ENCODE measurements at regions not wholly inside any gene's neighbourhood (a gene's known extent, or its start where the extent isn't known, plus 50 kb on each side); places are given as distances from the start of the nearest gene placed in this dataset.

DNA sequence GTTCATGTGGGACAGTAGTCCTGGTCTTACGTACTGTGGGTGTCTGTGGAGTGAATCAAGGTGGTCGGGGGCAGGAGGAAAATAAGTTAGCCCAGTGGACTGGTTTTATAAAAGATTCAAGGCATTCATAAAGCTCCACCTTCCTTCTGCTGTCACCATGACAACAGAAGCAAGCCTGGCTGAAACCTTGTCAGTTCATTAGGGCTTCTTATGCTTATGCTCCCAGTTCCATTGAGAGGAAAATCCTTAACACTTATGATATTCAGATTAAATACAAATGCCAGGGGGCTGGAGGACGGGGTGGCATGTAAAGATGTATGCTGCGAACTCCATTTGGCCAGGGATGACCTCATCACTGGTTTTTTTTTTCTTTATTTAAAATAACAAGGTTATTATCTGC lies 283.1 kb upstream of the ATP10A start:
- ATAC-seq: no peak
- DNase-seq: no peak
- no peaks in the 10 kb centered on the region for H3K4me1 Mint-ChIP-seq (ENCODE audit: low read depth)
- H3K27me3 Mint-ChIP-seq: peaks cover 10% of the 10 kb centered on the region
- POLR2A ChIA-PET: no interaction called here
- no peaks in the 10 kb centered on the region for H3K36me3 Mint-ChIP-seq (ENCODE audit: low read depth)
- intact Hi-C loops (cut with micrococcal nuclease): no loop called here
- H3K9me3 Mint-ChIP-seq: no peaks in the 10 kb centered on the region
- H3K4me3 Mint-ChIP-seq: no peak overlapping the region
- TF ChIP-seq, protein P1, sequence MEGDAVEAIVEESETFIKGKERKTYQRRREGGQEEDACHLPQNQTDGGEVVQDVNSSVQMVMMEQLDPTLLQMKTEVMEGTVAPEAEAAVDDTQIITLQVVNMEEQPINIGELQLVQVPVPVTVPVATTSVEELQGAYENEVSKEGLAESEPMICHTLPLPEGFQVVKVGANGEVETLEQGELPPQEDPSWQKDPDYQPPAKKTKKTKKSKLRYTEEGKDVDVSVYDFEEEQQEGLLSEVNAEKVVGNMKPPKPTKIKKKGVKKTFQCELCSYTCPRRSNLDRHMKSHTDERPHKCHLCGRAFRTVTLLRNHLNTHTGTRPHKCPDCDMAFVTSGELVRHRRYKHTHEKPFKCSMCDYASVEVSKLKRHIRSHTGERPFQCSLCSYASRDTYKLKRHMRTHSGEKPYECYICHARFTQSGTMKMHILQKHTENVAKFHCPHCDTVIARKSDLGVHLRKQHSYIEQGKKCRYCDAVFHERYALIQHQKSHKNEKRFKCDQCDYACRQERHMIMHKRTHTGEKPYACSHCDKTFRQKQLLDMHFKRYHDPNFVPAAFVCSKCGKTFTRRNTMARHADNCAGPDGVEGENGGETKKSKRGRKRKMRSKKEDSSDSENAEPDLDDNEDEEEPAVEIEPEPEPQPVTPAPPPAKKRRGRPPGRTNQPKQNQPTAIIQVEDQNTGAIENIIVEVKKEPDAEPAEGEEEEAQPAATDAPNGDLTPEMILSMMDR (IDR thresholded peaks at IDR 0.05): no peak
- no peak overlapping the region for H3K27ac Mint-ChIP-seq
- CTCF ChIA-PET: no interaction called here

DNA sequence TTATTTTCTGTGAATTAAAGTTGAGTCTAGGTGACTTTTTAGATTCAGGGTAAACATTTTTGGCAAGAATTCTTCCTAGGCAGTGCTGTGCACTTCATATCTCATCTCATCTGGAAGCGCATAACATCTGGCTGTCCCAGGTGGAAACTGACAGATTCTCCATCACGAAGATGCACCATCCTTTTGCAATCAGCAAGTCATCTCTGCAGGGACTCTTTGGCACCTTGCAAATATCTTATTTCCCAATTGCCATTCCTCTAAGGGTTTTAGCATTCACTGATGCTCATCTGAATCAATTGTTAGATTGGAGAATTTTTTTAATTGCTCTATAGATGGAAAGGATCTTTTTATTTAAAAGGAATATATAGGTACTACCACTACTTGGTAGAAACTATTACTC lies 282.7 kb upstream of the ATP10A start:
- DNase-seq (no peak), ATAC-seq (no peak)
- no peaks in the 10 kb centered on the region for H3K9me3 Mint-ChIP-seq
- no peaks in the 10 kb centered on the region for H3K36me3 Mint-ChIP-seq (ENCODE audit: low read depth)
- POLR2A ChIA-PET: no interaction called here
- CTCF ChIA-PET: no interaction called here
- no peak overlapping the region for H3K27ac Mint-ChIP-seq
- H3K4me1 Mint-ChIP-seq (ENCODE audit: low read depth): no peaks in the 10 kb centered on the region
- H3K27me3 Mint-ChIP-seq: peaks cover 8% of the 10 kb centered on the region
- intact Hi-C loops (cut with micrococcal nuclease): no loop called here
- H3K4me3 Mint-ChIP-seq: no peak overlapping the region
- TF ChIP-seq, protein P1 (IDR thresholded peaks at IDR 0.05): no peak

DNA sequence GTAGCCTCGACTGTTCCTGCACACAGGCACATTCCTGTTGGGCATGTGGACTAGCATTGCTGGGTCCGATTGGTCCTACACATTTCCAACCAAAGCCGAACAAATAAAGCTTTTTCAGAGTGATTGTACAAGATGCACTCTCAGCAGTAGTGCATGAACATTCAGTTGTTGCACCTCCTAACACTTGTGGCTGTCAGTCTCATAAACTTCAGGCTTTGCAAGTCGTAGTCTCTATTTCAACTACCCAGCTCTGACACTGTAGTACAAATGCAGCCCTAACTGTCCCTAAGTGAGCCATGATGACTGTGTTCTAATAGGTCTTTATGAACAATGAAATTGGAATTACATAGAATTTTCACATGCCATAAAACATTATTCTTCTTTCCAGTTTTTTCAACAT lies 281.7 kb upstream of the ATP10A start:
- no peak overlapping the region for H3K4me3 Mint-ChIP-seq
- H3K9me3 Mint-ChIP-seq: peaks cover 2% of the 10 kb centered on the region
- ChIA-PET CTCF (no interaction called here), POLR2A (no interaction called here)
- no peak overlapping the region for H3K27ac Mint-ChIP-seq
- intact Hi-C loops (cut with micrococcal nuclease): no loop called here
- no peaks in the 10 kb centered on the region for H3K4me1 Mint-ChIP-seq (ENCODE audit: low read depth)
- ATAC-seq (no peak), DNase-seq (no peak)
- TF ChIP-seq, protein P1 (IDR thresholded peaks at IDR 0.05): no peak
- H3K27me3 Mint-ChIP-seq: peaks cover 8% of the 10 kb centered on the region
- no peaks in the 10 kb centered on the region for H3K36me3 Mint-ChIP-seq (ENCODE audit: low read depth)

DNA sequence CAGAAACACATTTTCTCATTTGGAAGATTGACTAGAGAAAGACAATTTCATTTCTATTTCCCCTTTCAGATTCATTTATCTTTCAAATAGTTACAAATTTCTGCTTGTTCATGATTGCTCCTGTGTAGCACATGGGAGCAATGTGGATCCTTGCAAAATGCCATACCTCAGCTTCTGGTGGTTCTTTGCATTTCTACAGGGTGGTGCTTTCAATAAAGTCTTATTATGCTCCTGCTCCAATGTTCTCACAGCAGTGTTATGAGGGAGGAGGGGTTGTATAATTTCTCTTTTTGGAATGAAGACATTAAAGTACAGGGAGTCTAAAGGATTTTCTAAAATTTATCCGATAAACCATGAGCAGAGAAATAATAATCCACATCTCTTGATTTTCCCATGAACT lies 280.1 kb upstream of the ATP10A start:
- intact Hi-C loops (cut with micrococcal nuclease): no loop called here
- Mint-ChIP-seq H3K4me1 (ENCODE audit: low read depth) (no peaks in the 10 kb centered on the region), H3K27me3 (peaks cover 8% of the 10 kb centered on the region), H3K36me3 (ENCODE audit: low read depth) (no peaks in the 10 kb centered on the region), H3K4me3 (no peak overlapping the region), H3K9me3 (peaks cover 2% of the 10 kb centered on the region), H3K27ac (no peak overlapping the region)
- ChIA-PET POLR2A (no interaction called here), CTCF (no interaction called here)
- DNase-seq (no peak), ATAC-seq (no peak)
- TF ChIP-seq, protein P1 (IDR thresholded peaks at IDR 0.05): no peak

DNA sequence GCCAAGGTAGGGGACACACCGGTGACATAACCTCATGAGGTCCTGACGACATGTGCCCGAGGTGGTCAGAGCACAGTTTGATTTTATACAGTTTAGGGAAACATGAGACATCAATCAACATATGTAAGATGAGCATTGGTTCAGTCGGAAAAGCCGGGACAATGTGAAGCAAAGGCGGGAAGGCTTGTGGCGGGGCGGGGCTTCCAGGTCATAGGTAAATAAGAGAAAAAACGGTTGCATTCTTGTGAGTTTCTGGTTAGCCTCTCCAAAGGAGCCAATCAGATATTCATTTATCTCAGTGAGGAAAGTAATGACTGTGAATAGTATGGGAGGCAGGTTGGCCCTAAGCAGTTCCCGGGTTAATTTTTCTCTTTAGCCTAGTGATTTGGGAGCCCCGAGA lies 271.7 kb upstream of the ATP10A start:
- no peaks in the 10 kb centered on the region for H3K36me3 Mint-ChIP-seq (ENCODE audit: low read depth)
- ChIA-PET CTCF (no interaction called here), POLR2A (no interaction called here)

More for the DNA sequence above, 271.7 kb upstream of the ATP10A start:
- intact Hi-C loops (cut with micrococcal nuclease): no loop called here
- Mint-ChIP-seq H3K4me1 (ENCODE audit: low read depth) (no peaks in the 10 kb centered on the region), H3K9me3 (no peaks in the 10 kb centered on the region), H3K27me3 (peaks cover 8% of the 10 kb centered on the region), H3K4me3 (no peak overlapping the region), H3K27ac (no peak overlapping the region)
- DNase-seq (no peak), ATAC-seq (no peak)
- TF ChIP-seq, protein P1 (IDR thresholded peaks at IDR 0.05): no peak
